CD8-positive, alpha-beta memory T cell (primary cell): ENCODE measurements at regions not wholly inside any gene's neighbourhood (a gene's known extent, or its start where the extent isn't known, plus 50 kb on each side); places are given as distances from the start of the nearest gene placed in this dataset.
"Not testable (repeated sequence)": the region's sequence is repeated elsewhere in the genome, so short reads cannot be mapped to it uniquely, and the experiment has no call there.

ENCODE experiments used
- CTCF ChIA-PET: fragments of 350-600 bp; sonication (Branson Sonifier 250); formaldehyde crosslinking; loops from one replicate; lab custom pipeline; 2021; ENCODE audit warnings: antibody characterized with exemption; lab: Charles Lee
- POLR2A ChIA-PET: fragments of 350-600 bp; sonication (Branson Sonifier 250); formaldehyde crosslinking; loops from one replicate; lab custom pipeline; 2021; ENCODE audit warnings: antibody characterized with exemption; lab: Charles Lee
- DNase-seq, 5 donors: peaks; one replicate each; pipeline versions ENCODE4 v3.0.0 to v3.0.0-alpha.2; 2020 to 2022; ENCODE audit warnings: mixed read lengths in 1 of 5
- H3K27ac ChIP-seq: one replicate; pipeline ENCODE4 v1.7.0; 2013; ENCODE audit warnings: low read depth, mild to moderate bottlenecking, low read length, moderate library complexity
- H3K27me3 ChIP-seq: 2 replicates; pipeline ENCODE4 v1.7.0; 2013; ENCODE audit warnings: low read length, mild to moderate bottlenecking; ENCODE audit not compliant: insufficient read depth, poor library complexity, severe bottlenecking
- H3K36me3 ChIP-seq: 2 replicates; pipeline ENCODE4 v1.7.0; 2013; ENCODE audit warnings: mild to moderate bottlenecking, low read length, moderate library complexity; ENCODE audit not compliant: insufficient read depth
- H3K4me1 ChIP-seq: 2 replicates; pipeline ENCODE4 v1.7.0; 2013; ENCODE audit warnings: mild to moderate bottlenecking, low read length, moderate library complexity; ENCODE audit not compliant: insufficient read depth
- H3K4me3 ChIP-seq: 2 replicates; pipeline ENCODE4 v1.7.0; 2013; ENCODE audit warnings: mild to moderate bottlenecking, low read length
- H3K9me3 ChIP-seq: 2 replicates; pipeline ENCODE4 v1.7.0; 2013; ENCODE audit warnings: mild to moderate bottlenecking, low read length
- H3K27ac Mint-ChIP-seq, 8 donors: one replicate each; pipeline ENCODE4 v1.8.0; 2020 to 2021; ENCODE audit warnings: mixed read lengths in 8 of 8, mild to moderate bottlenecking in 6 of 8, inconsistent platforms in 3 of 8, moderate library complexity in 3 of 8
- H3K27me3 Mint-ChIP-seq, 2 donors: one replicate each; pipeline ENCODE4 v1.8.0; 2020 to 2021; ENCODE audit warnings: mixed read lengths in 2 of 2, mild to moderate bottlenecking in 1 of 2, moderate library complexity in 1 of 2
- H3K36me3 Mint-ChIP-seq, 3 donors: one replicate each; pipeline ENCODE4 v1.8.0; 2020 to 2021; ENCODE audit warnings: mixed read lengths in 3 of 3, inconsistent platforms in 1 of 3, mild to moderate bottlenecking in 1 of 3
- H3K4me1 Mint-ChIP-seq, 3 donors: one replicate each; pipeline ENCODE4 v1.8.0; 2020 to 2021; ENCODE audit warnings: mixed read lengths in 3 of 3, inconsistent platforms in 1 of 3, mild to moderate bottlenecking in 1 of 3
- H3K4me3 Mint-ChIP-seq, 7 donors: one replicate each; pipeline ENCODE4 v1.8.0; 2020 to 2021; ENCODE audit warnings: mixed read lengths in 7 of 7, mild to moderate bottlenecking in 6 of 7, moderate library complexity in 4 of 7, inconsistent platforms in 2 of 7
- H3K9me3 Mint-ChIP-seq, 5 donors: one replicate each; pipeline ENCODE4 v1.8.0; 2020 to 2022; ENCODE audit warnings: mixed read lengths in 5 of 5, mild to moderate bottlenecking in 3 of 5, moderate library complexity in 2 of 5, inconsistent platforms in 1 of 5

DNA sequence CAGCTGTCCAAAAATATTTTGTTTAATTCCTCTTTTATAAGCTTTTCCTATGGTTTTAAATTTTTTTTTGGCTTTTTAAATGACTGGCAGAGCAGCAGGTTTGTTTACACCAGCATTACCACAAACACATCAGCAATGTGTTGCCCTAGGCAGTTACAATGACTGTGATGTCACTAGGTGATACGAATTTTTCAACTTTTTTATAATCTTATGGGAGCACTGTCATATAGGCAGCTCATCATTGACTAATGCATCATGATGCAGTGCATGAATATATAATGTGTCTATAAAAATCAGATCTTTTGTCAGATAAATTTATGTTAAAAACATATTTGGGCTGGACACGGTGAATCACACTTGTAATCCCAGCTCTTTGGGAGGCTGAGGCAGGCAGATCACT is 231.6 kb upstream of the SLIT2 start:
- Histone ChIP-seq H3K4me1 (no peaks in the 10 kb centered on the region), H3K27me3 (no peaks in the 10 kb centered on the region), H3K9me3 (no peaks in the 10 kb centered on the region), H3K36me3 (no peaks in the 10 kb centered on the region), H3K4me3 (no peak overlapping the region), H3K27ac (no peak overlapping the region)
- H3K27me3 Mint-ChIP-seq: no peaks in the 10 kb centered on the region
- peaks cover 2 to 19% (median 8%) of the 10 kb centered on the region in 5 donors for H3K9me3 Mint-ChIP-seq
- no peaks in the 10 kb centered on the region for H3K4me1 Mint-ChIP-seq
- no peak overlapping the region for H3K4me3 Mint-ChIP-seq
- H3K27ac Mint-ChIP-seq: no peak overlapping the region
- ChIA-PET POLR2A (no interaction called here), CTCF (no interaction called here)
- no peak for DNase-seq
- no peaks in the 10 kb centered on the region for H3K36me3 Mint-ChIP-seq

- no peak overlapping the region for H3K27ac Mint-ChIP-seq
- DNase-seq: no peak
- no peaks in the 10 kb centered on the region for H3K27me3 Mint-ChIP-seq
- H3K9me3 Mint-ChIP-seq: peaks cover 5 to 19% (median 12%) of the 10 kb centered on the region in 5 donors
- Histone ChIP-seq H3K4me3 (no peak overlapping the region), H3K27ac (no peak overlapping the region), H3K4me1 (no peaks in the 10 kb centered on the region), H3K27me3 (no peaks in the 10 kb centered on the region), H3K9me3 (no peaks in the 10 kb centered on the region), H3K36me3 (no peaks in the 10 kb centered on the region)
- POLR2A ChIA-PET: no interaction called here
- no peaks in the 10 kb centered on the region for H3K36me3 Mint-ChIP-seq
- CTCF ChIA-PET: no interaction called here
- no peaks in the 10 kb centered on the region for H3K4me1 Mint-ChIP-seq
- no peak overlapping the region for H3K4me3 Mint-ChIP-seq
Observed at GRCh38 chr4:20019310-20020015, 232.2 kb upstream of the SLIT2 start.

- Mint-ChIP-seq H3K9me3 (peaks cover 2 to 15% (median 12%) of the 10 kb centered on the region in 5 donors), H3K27ac (no peak overlapping the region), H3K36me3 (no peaks in the 10 kb centered on the region), H3K4me1 (no peaks in the 10 kb centered on the region), H3K4me3 (no peak overlapping the region), H3K27me3 (no peaks in the 10 kb centered on the region)
- Histone ChIP-seq H3K9me3 (no peaks in the 10 kb centered on the region), H3K4me3 (no peak overlapping the region), H3K27ac (no peak overlapping the region), H3K36me3 (no peaks in the 10 kb centered on the region), H3K4me1 (no peaks in the 10 kb centered on the region), H3K27me3 (no peaks in the 10 kb centered on the region)
- DNase-seq: no peak
- POLR2A ChIA-PET: no interaction called here
- CTCF ChIA-PET: no interaction called here
Observed at GRCh38 chr4:20017777-20018115, 234.0 kb upstream of the SLIT2 start.

- Mint-ChIP-seq H3K27ac (no peak overlapping the region), H3K4me3 (no peak overlapping the region), H3K9me3 (peaks cover 2 to 15% (median 12%) of the 10 kb centered on the region in 5 donors), H3K36me3 (no peaks in the 10 kb centered on the region), H3K27me3 (no peaks in the 10 kb centered on the region), H3K4me1 (no peaks in the 10 kb centered on the region)
- no peaks in the 10 kb centered on the region for H3K9me3 ChIP-seq
- ChIA-PET POLR2A (no interaction called here), CTCF (no interaction called here)
- no peaks in the 10 kb centered on the region for H3K4me1 ChIP-seq
- H3K36me3 ChIP-seq: no peaks in the 10 kb centered on the region
- no peak overlapping the region for H3K27ac ChIP-seq
- H3K4me3 ChIP-seq: no peak overlapping the region
- H3K27me3 ChIP-seq: no peaks in the 10 kb centered on the region
- DNase-seq: no peak
Observed at GRCh38 chr4:20017070-20017776, 234.5 kb upstream of the SLIT2 start.

- H3K4me3 Mint-ChIP-seq: no peak overlapping the region
- H3K27ac ChIP-seq: no peak overlapping the region
- H3K9me3 Mint-ChIP-seq: peaks cover 2 to 15% (median 12%) of the 10 kb centered on the region in 5 donors
- no peak overlapping the region for H3K27ac Mint-ChIP-seq
- H3K36me3 Mint-ChIP-seq: no peaks in the 10 kb centered on the region
- POLR2A ChIA-PET: no interaction called here
- DNase-seq: no peak
- CTCF ChIA-PET: no interaction called here
- H3K4me1 Mint-ChIP-seq: no peaks in the 10 kb centered on the region
- no peaks in the 10 kb centered on the region for H3K4me1 ChIP-seq
- H3K36me3 ChIP-seq: no peaks in the 10 kb centered on the region
- no peaks in the 10 kb centered on the region for H3K9me3 ChIP-seq
- H3K27me3 ChIP-seq: no peaks in the 10 kb centered on the region
- no peak overlapping the region for H3K4me3 ChIP-seq
- no peaks in the 10 kb centered on the region for H3K27me3 Mint-ChIP-seq
Observed at GRCh38 chr4:20015636-20016224, 236.0 kb upstream of the SLIT2 start.

DNA sequence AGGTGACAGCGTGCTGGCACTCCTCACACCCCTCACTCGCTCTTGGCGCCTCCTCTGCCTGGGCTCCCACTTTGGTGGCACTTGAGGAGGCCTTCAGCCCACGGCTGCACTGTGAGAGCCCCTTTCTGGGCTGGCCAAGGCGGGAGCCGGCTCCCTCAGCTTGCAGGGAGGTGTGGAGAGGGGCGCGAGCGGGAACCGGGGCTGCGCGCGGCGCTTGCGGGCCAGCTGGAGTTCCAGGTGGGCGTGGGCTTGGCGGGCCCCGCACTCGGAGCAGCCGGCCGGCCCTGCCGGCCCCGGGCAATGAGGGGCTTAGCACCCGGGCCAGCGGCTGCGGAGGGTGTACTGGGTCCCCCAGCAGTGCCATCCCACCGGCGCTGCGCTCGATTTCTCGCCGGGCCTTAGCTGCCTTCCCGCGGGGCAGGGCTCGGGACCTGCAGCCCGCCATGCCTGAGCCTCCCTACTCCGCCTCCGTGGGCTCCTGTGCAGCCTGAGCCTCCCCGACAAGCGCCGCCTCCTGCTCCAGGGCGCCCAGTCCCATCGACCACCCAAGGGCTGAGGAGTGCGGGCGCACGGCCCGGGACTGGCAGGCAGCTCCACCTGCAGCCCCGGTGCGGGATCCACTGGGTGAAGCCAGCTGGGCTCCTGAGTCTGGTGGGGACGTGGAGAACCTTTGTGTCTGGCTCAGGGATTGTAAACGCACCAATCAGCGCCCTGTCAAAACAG is 247.7 kb upstream of the SLIT2 start:
- H3K27ac Mint-ChIP-seq, H3K4me1 Mint-ChIP-seq, H3K27me3 ChIP-seq, CTCF ChIA-PET, H3K36me3 ChIP-seq, H3K4me3 ChIP-seq, H3K4me1 ChIP-seq, DNase-seq, H3K36me3 Mint-ChIP-seq, H3K27me3 Mint-ChIP-seq, H3K4me3 Mint-ChIP-seq, H3K9me3 ChIP-seq, H3K27ac ChIP-seq, POLR2A ChIA-PET: not testable (repeated sequence)
- peaks cover 6 to 23% (median 10%) of the 10 kb centered on the region in 5 donors for H3K9me3 Mint-ChIP-seq

- Mint-ChIP-seq H3K4me3 (no peak overlapping the region), H3K27ac (no peak overlapping the region), H3K4me1 (no peaks in the 10 kb centered on the region), H3K27me3 (no peaks in the 10 kb centered on the region), H3K9me3 (peaks cover 2 to 10% (median 5%) of the 10 kb centered on the region in 5 donors), H3K36me3 (no peaks in the 10 kb centered on the region)
- no peaks in the 10 kb centered on the region for H3K4me1 ChIP-seq
- ChIA-PET CTCF (no interaction called here), POLR2A (no interaction called here)
- no peak for DNase-seq
- no peaks in the 10 kb centered on the region for H3K9me3 ChIP-seq
- no peak overlapping the region for H3K27ac ChIP-seq
- no peak overlapping the region for H3K4me3 ChIP-seq
- H3K36me3 ChIP-seq: no peaks in the 10 kb centered on the region
- no peaks in the 10 kb centered on the region for H3K27me3 ChIP-seq
Observed at GRCh38 chr4:19999775-20000414, 251.8 kb upstream of the SLIT2 start.

DNA sequence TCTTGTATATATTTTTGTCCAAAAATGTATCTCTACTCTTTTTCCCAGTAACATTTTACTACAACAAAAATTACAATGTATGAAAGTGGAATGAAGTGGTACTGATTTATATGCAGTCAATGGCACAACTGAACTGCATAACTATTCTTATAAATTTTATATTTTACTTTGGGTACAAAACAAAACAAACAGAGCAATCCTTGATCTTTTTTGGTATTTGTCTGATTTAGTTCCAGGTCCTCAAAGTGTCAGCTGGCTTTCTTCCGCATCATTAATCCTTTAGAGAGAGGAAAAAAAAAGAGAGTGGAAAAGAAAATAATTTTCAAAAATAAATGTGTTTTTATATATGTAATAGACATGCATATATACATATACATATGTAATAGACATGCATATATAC is 252.4 kb upstream of the SLIT2 start:
- Mint-ChIP-seq H3K4me3 (no peak overlapping the region), H3K9me3 (peaks cover 0 to 12% (median 4%) of the 10 kb centered on the region in 5 donors), H3K27ac (no peak overlapping the region), H3K36me3 (no peaks in the 10 kb centered on the region), H3K4me1 (no peaks in the 10 kb centered on the region), H3K27me3 (no peaks in the 10 kb centered on the region)
- H3K4me3 ChIP-seq: no peak overlapping the region
- ChIA-PET POLR2A (no interaction called here), CTCF (no interaction called here)
- H3K9me3 ChIP-seq: no peaks in the 10 kb centered on the region
- no peaks in the 10 kb centered on the region for H3K36me3 ChIP-seq
- DNase-seq: no peak
- no peaks in the 10 kb centered on the region for H3K4me1 ChIP-seq
- no peak overlapping the region for H3K27ac ChIP-seq
- H3K27me3 ChIP-seq: no peaks in the 10 kb centered on the region
